ENCODE measurements at regions not wholly inside any gene's neighbourhood (a gene's known extent, or its start where the extent isn't known, plus 50 kb on each side); places are given as distances from the start of the nearest gene placed in this dataset.

DNA sequence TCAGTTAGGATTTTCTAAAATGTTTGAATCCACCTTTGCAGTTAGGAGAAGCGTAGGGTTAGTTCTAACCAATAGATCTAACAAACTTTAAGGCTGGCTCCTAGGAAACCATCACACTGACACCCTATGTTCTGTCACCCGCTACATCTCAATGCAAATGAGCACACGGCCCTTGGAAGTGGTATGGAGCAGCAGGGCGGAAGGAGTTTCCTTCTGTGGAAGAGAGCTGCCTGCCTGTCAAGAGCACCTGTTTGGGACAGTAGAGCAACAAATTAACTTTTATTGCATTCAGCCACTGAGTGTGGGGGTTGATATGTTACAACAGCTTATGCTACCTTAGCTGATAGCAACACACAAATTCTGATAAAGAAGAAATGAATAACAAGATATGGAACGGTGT lies 306.9 kb upstream of the RAB6C start:
- Mint-ChIP-seq H3K27me3 (ENCODE audit: low read depth) (no peaks in the 10 kb centered on the region), H3K9me3 (no peaks in the 10 kb centered on the region), H3K36me3 (ENCODE audit: insufficient read depth in 2 of 2) (no peaks in the 10 kb centered on the region), H3K4me1 (ENCODE audit: low read depth) (no peaks in the 10 kb centered on the region), H3K27ac (no peak overlapping the region), H3K4me3 (no peak overlapping the region)
- DNase-seq (no peak), ATAC-seq (replicated peaks in 1 of 2) (no peak)

- Mint-ChIP-seq H3K27ac (no peak overlapping the region), H3K27me3 (ENCODE audit: low read depth) (no peaks in the 10 kb centered on the region), H3K4me3 (no peak overlapping the region), H3K9me3 (no peaks in the 10 kb centered on the region), H3K4me1 (ENCODE audit: low read depth) (no peaks in the 10 kb centered on the region), H3K36me3 (ENCODE audit: insufficient read depth in 2 of 2) (no peaks in the 10 kb centered on the region)
- ATAC-seq (replicated peaks in 1 of 2) = no peak
- DNase-seq = no peak
Observed at GRCh38 chr2:129673234-129673633, 306.2 kb upstream of the RAB6C start.

- no peaks in the 10 kb centered on the region for H3K9me3 Mint-ChIP-seq
- H3K27ac Mint-ChIP-seq = no peak overlapping the region
- H3K4me3 Mint-ChIP-seq = no peak overlapping the region
- ATAC-seq (replicated peaks in 1 of 2) (no peak), DNase-seq (no peak)
- no peaks in the 10 kb centered on the region for H3K36me3 Mint-ChIP-seq (ENCODE audit: insufficient read depth in 2 of 2)
- no peaks in the 10 kb centered on the region for H3K4me1 Mint-ChIP-seq (ENCODE audit: low read depth)
- no peaks in the 10 kb centered on the region for H3K27me3 Mint-ChIP-seq (ENCODE audit: low read depth)
Observed at GRCh38 chr2:129673847-129674711, 305.4 kb upstream of the RAB6C start.

GRCh38 chr2:129678751-129679150 lies 300.7 kb upstream of the RAB6C start:
- Mint-ChIP-seq H3K9me3 (no peaks in the 10 kb centered on the region), H3K27me3 (ENCODE audit: low read depth) (no peaks in the 10 kb centered on the region), H3K4me3 (no peak overlapping the region), H3K36me3 (ENCODE audit: insufficient read depth in 2 of 2) (no peaks in the 10 kb centered on the region), H3K4me1 (ENCODE audit: low read depth) (no peaks in the 10 kb centered on the region), H3K27ac (no peak overlapping the region)
- ATAC-seq (replicated peaks in 1 of 2) (no peak), DNase-seq (no peak)

- DNase-seq (no peak), ATAC-seq (replicated peaks in 1 of 2) (no peak)
- Mint-ChIP-seq H3K27me3 (ENCODE audit: low read depth) (no peaks in the 10 kb centered on the region), H3K9me3 (no peaks in the 10 kb centered on the region), H3K4me1 (ENCODE audit: low read depth) (no peaks in the 10 kb centered on the region), H3K27ac (no peak overlapping the region), H3K36me3 (ENCODE audit: insufficient read depth in 2 of 2) (no peaks in the 10 kb centered on the region), H3K4me3 (no peak overlapping the region)
Observed at GRCh38 chr2:129681788-129682187, 297.7 kb upstream of the RAB6C start.

GRCh38 chr2:129689653-129690448 lies 289.6 kb upstream of the RAB6C start:
- H3K27ac Mint-ChIP-seq = no peak overlapping the region
- peaks cover 4 to 7% of the 10 kb centered on the region in 2 donors for H3K9me3 Mint-ChIP-seq
- peaks cover 17% of the 10 kb centered on the region for H3K27me3 Mint-ChIP-seq (ENCODE audit: low read depth)
- H3K4me3 Mint-ChIP-seq = no peak overlapping the region
- ATAC-seq (replicated peaks in 1 of 2) (no peak), DNase-seq (no peak)
- H3K36me3 Mint-ChIP-seq (ENCODE audit: insufficient read depth in 2 of 2) = peaks cover 1 to 4% of the 10 kb centered on the region in 2 donors
- no peaks in the 10 kb centered on the region for H3K4me1 Mint-ChIP-seq (ENCODE audit: low read depth)

DNA sequence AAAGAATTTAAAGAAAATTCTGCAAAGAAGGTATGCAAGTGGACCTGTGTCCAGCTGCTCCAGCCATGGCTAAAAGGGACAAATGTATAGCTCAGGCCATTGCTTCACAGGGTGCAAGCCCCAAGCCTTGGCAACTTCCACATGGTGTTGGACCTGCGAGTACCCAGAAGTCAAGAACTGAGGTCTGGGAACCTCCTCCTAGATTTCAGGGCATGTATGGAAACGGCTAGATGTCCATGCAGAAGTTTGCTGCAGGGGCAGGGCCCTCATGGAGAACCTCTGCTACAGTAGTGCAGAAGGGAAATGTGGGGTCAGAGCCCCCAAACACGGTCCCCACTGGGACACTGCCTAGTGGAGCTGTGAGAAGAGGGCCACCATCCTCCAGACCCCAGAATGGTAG lies 284.0 kb upstream of the RAB6C start:
- Mint-ChIP-seq H3K36me3 (ENCODE audit: insufficient read depth in 2 of 2) (peaks cover 1 to 4% of the 10 kb centered on the region in 2 donors), H3K27me3 (ENCODE audit: low read depth) (no peaks in the 10 kb centered on the region), H3K4me1 (ENCODE audit: low read depth) (no peaks in the 10 kb centered on the region), H3K27ac (no peak overlapping the region), H3K9me3 (peaks cover 1 to 6% of the 10 kb centered on the region in 2 donors), H3K4me3 (no peak overlapping the region)
- ATAC-seq (replicated peaks in 1 of 2) (no peak), DNase-seq (no peak)

GRCh38 chr2:129698593-129698992 lies 280.9 kb upstream of the RAB6C start:
- no peaks in the 10 kb centered on the region for H3K36me3 Mint-ChIP-seq (ENCODE audit: insufficient read depth in 2 of 2)
- no peak for DNase-seq
- no peak overlapping the region for H3K4me3 Mint-ChIP-seq
- no peaks in the 10 kb centered on the region for H3K27me3 Mint-ChIP-seq (ENCODE audit: low read depth)
- H3K9me3 Mint-ChIP-seq = peaks cover 0 to 2% of the 10 kb centered on the region in 2 donors
- H3K4me1 Mint-ChIP-seq (ENCODE audit: low read depth) = no peaks in the 10 kb centered on the region
- ATAC-seq (replicated peaks in 1 of 2) = no peak
- H3K27ac Mint-ChIP-seq = no peak overlapping the region

DNA sequence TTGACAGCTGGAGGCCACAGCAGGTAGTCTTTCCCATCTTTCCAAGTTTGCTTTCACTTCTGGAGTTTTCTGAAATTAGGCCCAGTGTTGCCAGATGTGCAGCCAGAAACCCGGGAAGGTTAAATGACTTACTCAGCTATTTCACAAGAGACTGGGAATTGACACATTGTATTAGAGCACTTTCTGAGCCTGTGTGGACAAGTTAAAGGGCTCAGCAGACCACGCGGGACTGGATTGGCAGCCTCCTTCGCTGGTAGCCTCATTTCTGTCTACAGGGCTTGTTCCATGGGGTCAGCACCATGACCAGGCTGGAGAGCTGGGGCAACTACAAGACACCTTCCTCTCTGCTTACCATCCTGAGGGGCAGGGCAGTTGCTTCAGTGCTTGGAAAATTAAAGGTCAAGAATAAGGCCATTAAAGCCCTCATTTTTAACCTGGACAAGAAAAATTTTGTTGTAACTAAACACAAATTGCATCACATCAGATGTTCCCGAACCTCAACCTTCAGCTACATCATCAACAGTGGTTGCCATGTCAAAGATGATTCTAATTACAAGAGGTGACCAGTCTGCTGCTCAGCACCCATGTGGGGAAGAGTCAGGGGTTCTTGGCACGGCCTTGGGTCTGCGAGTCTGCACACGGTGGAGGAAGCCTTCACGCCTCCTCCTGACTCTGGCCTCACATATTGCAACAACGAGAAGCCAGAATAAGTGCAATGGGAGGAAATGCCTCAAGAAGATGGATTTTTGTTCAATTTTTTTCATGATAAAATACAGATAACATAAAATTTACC lies 279.5 kb upstream of the RAB6C start:
- no peak overlapping the region for H3K27ac Mint-ChIP-seq
- H3K9me3 Mint-ChIP-seq = peaks cover 0 to 2% of the 10 kb centered on the region in 2 donors
- H3K4me1 Mint-ChIP-seq (ENCODE audit: low read depth) = no peaks in the 10 kb centered on the region
- DNase-seq = no peak
- no peak for ATAC-seq (replicated peaks in 1 of 2)
- no peak overlapping the region for H3K4me3 Mint-ChIP-seq
- H3K36me3 Mint-ChIP-seq (ENCODE audit: insufficient read depth in 2 of 2) = no peaks in the 10 kb centered on the region
- H3K27me3 Mint-ChIP-seq (ENCODE audit: low read depth) = no peaks in the 10 kb centered on the region

DNA sequence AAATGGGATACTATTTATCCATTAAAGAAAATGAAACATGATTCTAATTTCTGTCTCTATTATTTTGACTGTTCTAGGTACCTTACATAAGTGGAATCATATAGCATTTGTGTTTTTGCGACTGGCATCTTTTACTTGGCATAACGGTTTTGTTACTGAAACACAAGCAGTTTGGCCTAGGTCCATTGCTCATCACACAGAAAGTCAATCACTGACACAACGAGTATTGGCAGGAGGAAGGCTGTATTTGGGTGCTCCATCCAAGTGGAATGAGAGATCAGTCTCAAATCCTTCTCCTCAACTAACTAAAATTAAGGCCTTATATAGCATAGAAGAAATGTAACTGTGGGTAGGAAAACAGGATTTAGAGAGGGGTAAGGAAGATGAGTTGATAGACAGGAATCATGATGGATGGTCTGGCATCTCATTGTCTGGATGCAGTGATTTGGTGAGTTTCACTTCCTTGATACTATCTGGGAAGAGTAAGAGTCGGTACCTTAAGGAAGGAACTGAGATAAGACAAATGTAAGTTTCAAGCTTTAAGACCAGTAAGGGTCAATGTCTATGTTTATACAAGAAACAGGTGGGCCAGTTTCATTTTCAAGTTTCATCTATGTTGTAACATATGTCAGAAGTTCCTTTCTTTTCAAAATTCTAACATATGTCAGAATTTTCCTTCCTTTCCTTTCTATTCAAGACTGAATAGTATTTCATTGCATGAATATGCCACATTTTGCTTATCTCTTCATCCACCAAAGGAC lies 276.9 kb upstream of the RAB6C start:
- no peaks in the 10 kb centered on the region for H3K4me1 Mint-ChIP-seq (ENCODE audit: low read depth)
- no peaks in the 10 kb centered on the region for H3K36me3 Mint-ChIP-seq (ENCODE audit: insufficient read depth in 2 of 2)
- H3K4me3 Mint-ChIP-seq = no peak overlapping the region
- H3K9me3 Mint-ChIP-seq = peaks cover 0 to 2% of the 10 kb centered on the region in 2 donors
- H3K27ac Mint-ChIP-seq = no peak overlapping the region
- ATAC-seq (replicated peaks in 1 of 2) (no peak), DNase-seq (no peak)
- no peaks in the 10 kb centered on the region for H3K27me3 Mint-ChIP-seq (ENCODE audit: low read depth)

DNA sequence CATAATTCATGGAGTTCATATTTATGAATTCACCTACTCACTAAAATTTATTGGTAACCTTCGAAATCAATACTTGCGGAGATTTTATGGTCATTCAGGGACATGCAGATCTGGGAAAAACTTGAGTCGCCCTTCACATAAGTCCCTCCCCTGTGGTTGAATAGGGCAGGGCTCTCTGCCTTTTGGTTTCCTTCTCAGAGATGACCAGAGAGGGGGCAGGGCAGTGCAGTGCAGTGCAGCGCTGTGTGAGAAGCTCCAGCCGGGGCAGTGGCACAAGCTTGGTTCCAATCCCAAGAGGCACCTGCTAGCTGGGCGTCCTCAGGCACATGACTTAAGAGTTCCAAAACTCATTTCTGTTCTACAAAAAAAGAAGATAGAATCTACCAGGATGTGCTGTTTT lies 274.4 kb upstream of the RAB6C start:
- Mint-ChIP-seq H3K27ac (no peak overlapping the region), H3K4me1 (ENCODE audit: low read depth) (no peaks in the 10 kb centered on the region), H3K4me3 (no peak overlapping the region), H3K9me3 (peaks cover 0 to 2% of the 10 kb centered on the region in 2 donors), H3K36me3 (ENCODE audit: insufficient read depth in 2 of 2) (no peaks in the 10 kb centered on the region), H3K27me3 (ENCODE audit: low read depth) (no peaks in the 10 kb centered on the region)
- DNase-seq = no peak
- no peak for ATAC-seq (replicated peaks in 1 of 2)

GRCh38 chr2:129707800-129708199 lies 271.7 kb upstream of the RAB6C start:
- H3K36me3 Mint-ChIP-seq (ENCODE audit: insufficient read depth in 2 of 2) = no peaks in the 10 kb centered on the region
- H3K27ac Mint-ChIP-seq = no peak overlapping the region
- H3K4me1 Mint-ChIP-seq (ENCODE audit: low read depth) = no peaks in the 10 kb centered on the region
- H3K9me3 Mint-ChIP-seq = peaks cover 0 to 2% of the 10 kb centered on the region in 2 donors
- H3K27me3 Mint-ChIP-seq (ENCODE audit: low read depth) = no peaks in the 10 kb centered on the region
- ATAC-seq (replicated peaks in 1 of 2) (no peak), DNase-seq (no peak)
- H3K4me3 Mint-ChIP-seq = no peak overlapping the region
